ENCODE measurements at regions not wholly inside any gene's neighbourhood (a gene's known extent, or its start where the extent isn't known, plus 50 kb on each side); places are given as distances from the start of the nearest gene placed in this dataset.

DNA sequence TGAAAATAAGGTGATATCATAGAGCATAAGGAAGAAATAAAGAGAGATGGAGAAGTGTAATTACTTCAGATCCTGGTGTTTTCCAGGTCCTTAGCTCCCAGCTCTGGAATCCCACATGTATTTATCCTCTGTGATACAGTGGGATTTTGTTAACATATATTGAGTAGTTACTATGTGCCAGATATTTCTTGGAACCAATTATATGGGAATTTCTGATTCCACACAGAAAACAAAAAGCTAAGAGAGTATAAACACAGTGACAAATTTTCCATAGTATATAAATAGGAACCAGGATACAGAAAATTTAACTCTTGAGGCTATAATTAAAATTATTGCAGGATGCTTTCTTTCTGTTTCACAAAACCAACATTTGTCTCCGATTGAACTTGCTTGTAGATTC lies 1067.5 kb downstream of the PCDH7 start:
- TF ChIP-seq, protein P1, sequence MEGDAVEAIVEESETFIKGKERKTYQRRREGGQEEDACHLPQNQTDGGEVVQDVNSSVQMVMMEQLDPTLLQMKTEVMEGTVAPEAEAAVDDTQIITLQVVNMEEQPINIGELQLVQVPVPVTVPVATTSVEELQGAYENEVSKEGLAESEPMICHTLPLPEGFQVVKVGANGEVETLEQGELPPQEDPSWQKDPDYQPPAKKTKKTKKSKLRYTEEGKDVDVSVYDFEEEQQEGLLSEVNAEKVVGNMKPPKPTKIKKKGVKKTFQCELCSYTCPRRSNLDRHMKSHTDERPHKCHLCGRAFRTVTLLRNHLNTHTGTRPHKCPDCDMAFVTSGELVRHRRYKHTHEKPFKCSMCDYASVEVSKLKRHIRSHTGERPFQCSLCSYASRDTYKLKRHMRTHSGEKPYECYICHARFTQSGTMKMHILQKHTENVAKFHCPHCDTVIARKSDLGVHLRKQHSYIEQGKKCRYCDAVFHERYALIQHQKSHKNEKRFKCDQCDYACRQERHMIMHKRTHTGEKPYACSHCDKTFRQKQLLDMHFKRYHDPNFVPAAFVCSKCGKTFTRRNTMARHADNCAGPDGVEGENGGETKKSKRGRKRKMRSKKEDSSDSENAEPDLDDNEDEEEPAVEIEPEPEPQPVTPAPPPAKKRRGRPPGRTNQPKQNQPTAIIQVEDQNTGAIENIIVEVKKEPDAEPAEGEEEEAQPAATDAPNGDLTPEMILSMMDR (IDR thresholded peaks at IDR 0.05) = no peak
- TF ChIP-seq POLR2AphosphoS5 (IDR thresholded peaks at IDR 0.05) (no peak), POLR2A (IDR thresholded peaks at IDR 0.05) (no peak)
